Astrocyte (in vitro differentiated cells and primary cell): ENCODE measurements at regions not wholly inside any gene's neighbourhood (a gene's known extent, or its start where the extent isn't known, plus 50 kb on each side); places are given as distances from the start of the nearest gene placed in this dataset.

ENCODE experiments used
- CTCF ChIP-seq: IDR thresholded peaks from 2 replicates; pipeline ENCODE4 v1.5.1; 2011; ENCODE audit warnings: low read depth, mild to moderate bottlenecking, inconsistent platforms, low read length, moderate library complexity; ENCODE audit not compliant: insufficient read depth
- EZH2 ChIP-seq: IDR thresholded peaks from 2 replicates; pipeline ENCODE4 v1.6.1; 2012; ENCODE audit warnings: mild to moderate bottlenecking, low read length, inconsistent platforms; ENCODE audit not compliant: insufficient read depth

GRCh38 chr22:46038516-46039430, 61.8 kb upstream of the WNT7B start:
- TF ChIP-seq EZH2, result no peak
- no peak for TF ChIP-seq CTCF
